Astrocyte of the cerebellum (primary cell): ENCODE measurements at regions not wholly inside any gene's neighbourhood (a gene's known extent, or its start where the extent isn't known, plus 50 kb on each side); places are given as distances from the start of the nearest gene placed in this dataset.

Experiments used
- DNase-seq: peaks from one replicate; pipeline ENCODE4 v3.0.0-alpha.2; 2011; ENCODE audit warnings: low read depth
- H3K4me3 ChIP-seq: 2 replicates; pipeline ENCODE4 v1.5.1; 2011; ENCODE audit warnings: mild to moderate bottlenecking, low read depth, low read length, moderate library complexity
- CTCF ChIP-seq: IDR thresholded peaks from 2 replicates; pipeline ENCODE4 v1.5.1; 2012; ENCODE audit warnings: low read length, low read depth, moderate library complexity, mild to moderate bottlenecking; ENCODE audit errors: missing control alignments
- in situ Hi-C: cut with HindIII; loops from 2 replicates; pipeline ENCODE4 v1.10.0; 2017; ENCODE audit warnings: low sequenced_read_pairs

DNA sequence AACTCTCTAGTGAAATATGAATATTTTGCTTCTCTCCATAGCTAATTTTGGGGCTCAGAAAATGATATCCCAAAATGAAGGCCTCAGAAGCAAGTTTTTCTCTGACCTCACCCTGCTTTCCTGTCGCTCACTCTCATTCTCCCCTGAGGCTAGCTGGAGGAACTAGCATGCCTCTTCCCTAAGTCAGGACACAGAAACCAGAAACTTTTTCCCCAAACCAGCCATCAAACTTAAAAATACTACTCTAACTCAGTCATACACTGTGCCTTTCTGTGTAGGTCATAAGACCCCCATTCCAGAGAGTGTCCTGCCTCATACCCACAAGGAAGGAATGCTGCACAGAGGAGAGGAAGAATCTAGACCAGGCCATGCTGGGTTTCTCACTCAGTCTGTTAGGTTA is 329.6 kb downstream of the PCDH20 start:
- in situ Hi-C loops: no loop called here
- H3K4me3 ChIP-seq: no peak overlapping the region
- no peak for DNase-seq
- no peak for TF ChIP-seq CTCF

- in situ Hi-C loops: no loop called here
- H3K4me3 ChIP-seq: no peak overlapping the region
- no peak for TF ChIP-seq CTCF
- DNase-seq: peak; percentile 38
These were observed 330.7 kb downstream of the PCDH20 start for GRCh38 chr13:61084988-61085387.

- in situ Hi-C loops: no loop called here
- no peak for DNase-seq
- no peak overlapping the region for H3K4me3 ChIP-seq
- no peak for TF ChIP-seq CTCF
These were observed 336.5 kb downstream of the PCDH20 start for GRCh38 chr13:61078976-61079770.

DNA sequence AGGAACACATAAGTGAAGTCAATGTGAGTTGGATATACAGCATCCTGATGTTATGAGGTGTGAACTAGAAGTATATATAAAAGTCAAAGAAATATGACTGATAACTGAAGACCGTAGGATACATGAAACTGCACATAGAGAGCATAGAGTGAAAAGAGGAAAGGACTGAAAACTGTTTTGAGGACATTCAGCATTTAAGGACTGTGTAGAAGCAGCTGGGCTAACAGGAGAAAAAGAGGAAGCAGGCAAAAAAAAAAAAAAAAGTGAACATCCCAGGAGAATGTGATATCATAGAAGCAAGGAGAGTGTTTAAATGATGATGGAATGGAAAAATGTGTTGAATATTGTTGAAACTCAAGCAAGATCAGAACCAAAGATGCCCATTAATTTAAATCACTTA is 363.5 kb downstream of the PCDH20 start:
- DNase-seq: no peak
- in situ Hi-C loops: no loop called here
- TF ChIP-seq CTCF: no peak
- H3K4me3 ChIP-seq: no peak overlapping the region

DNA sequence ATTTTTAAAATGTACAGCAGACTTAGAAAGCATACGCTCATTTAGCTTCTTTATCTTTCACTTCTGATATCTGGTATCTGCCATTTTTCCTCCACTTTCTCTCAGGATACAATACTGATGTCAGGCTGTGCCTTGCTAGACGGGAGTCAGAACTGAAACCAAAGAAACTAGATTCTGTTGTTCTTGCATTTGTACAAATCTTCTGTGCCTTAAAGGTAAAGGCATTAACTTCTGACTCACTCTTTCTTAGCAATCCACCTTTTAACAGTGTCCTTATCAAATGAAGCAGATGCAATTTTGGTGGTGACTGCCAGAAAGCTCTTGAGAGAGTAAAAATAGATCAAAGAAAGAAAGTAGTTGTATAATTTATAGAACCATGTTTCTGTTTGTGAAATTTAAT is 370.4 kb downstream of the PCDH20 start:
- TF ChIP-seq CTCF: no peak
- no peak overlapping the region for H3K4me3 ChIP-seq
- no peak for DNase-seq
- in situ Hi-C loops: no loop called here

DNA sequence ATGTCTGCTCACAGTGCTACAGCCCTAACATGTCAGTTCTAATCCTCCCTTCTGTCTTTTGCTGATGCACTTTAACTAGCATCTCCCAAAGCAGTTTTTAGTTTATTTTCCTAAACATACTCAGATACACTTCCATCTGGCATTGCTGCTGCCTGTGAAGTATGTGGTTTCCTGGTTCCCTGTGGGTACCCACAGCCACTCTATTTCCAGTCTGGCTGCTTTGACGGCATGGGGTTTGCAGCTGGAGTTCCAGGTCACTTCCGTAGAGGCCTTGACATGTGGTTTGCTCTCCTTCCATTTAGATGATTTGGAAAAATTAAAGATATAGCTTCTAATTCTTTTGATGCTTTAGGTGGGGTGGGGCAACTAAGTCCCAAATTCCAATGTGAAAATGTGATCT is 375.5 kb downstream of the PCDH20 start:
- peak; percentile 60 for DNase-seq
- in situ Hi-C loops: no loop called here
- H3K4me3 ChIP-seq: no peak overlapping the region
- TF ChIP-seq CTCF: no peak

DNA sequence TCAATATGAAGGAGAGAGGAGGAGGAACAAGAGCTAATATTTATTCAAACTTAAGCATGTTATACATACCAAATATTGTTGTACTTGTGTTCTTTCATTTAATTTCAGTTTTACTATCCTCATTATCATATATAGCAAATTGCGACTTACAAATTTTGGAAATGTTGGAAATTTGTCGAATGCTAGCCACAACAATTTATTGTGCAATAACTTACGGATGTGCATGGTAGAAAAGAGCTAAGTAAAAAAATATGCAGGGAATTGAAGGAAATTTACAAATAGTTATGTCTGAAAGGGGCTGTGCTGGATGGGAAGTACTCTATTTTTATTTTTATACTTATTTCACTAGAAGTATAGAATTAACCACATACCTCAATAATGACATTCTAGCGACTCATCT is 376.3 kb downstream of the PCDH20 start:
- DNase-seq: no peak
- no peak overlapping the region for H3K4me3 ChIP-seq
- no peak for TF ChIP-seq CTCF
- in situ Hi-C loops: no loop called here
